Activated gamma-delta T cell treated with Interleukin-2 at 50 U/mL for 16 hours (primary cell): ENCODE measurements at regions not wholly inside any gene's neighbourhood (a gene's known extent, or its start where the extent isn't known, plus 50 kb on each side); places are given as distances from the start of the nearest gene placed in this dataset.
A peak's percentile ranks its signal among the peaks of the same experiment; 100 is the strongest.
"Not testable (repeated sequence)": the region's sequence is repeated elsewhere in the genome, so short reads cannot be mapped to it uniquely, and the experiment has no call there.

Experiments
- DNase-seq: peaks from one replicate; pipeline ENCODE4 v3.0.0-alpha.2; 2020

GRCh38 chr1:232335261-232335660 lies 294.7 kb downstream of the SIPA1L2 start:
- DNase-seq: peak; percentile 42

GRCh38 chr1:232334811-232335210 lies 295.1 kb downstream of the SIPA1L2 start:
- no peak for DNase-seq

GRCh38 chr1:232334246-232334645 lies 295.7 kb downstream of the SIPA1L2 start:
- no peak for DNase-seq

- no peak for DNase-seq
These were observed 296.5 kb downstream of the SIPA1L2 start for GRCh38 chr1:232333419-232333767.

GRCh38 chr1:232332710-232333418 lies 297.1 kb downstream of the SIPA1L2 start:
- not testable (repeated sequence) for DNase-seq

- no peak for DNase-seq
These were observed 300.7 kb downstream of the SIPA1L2 start for GRCh38 chr1:232329103-232329813.

- no peak for DNase-seq
These were observed 301.3 kb downstream of the SIPA1L2 start for GRCh38 chr1:232328486-232329102.

GRCh38 chr1:232327899-232328298 lies 302.0 kb downstream of the SIPA1L2 start:
- no peak for DNase-seq

- DNase-seq: no peak
These were observed 302.7 kb downstream of the SIPA1L2 start for GRCh38 chr1:232327269-232327668.

GRCh38 chr1:232322162-232322734 lies 307.7 kb downstream of the SIPA1L2 start:
- DNase-seq: no peak

GRCh38 chr1:232319518-232320210 lies 310.3 kb downstream of the SIPA1L2 start:
- no peak for DNase-seq

- DNase-seq: no peak
These were observed 310.9 kb downstream of the SIPA1L2 start for GRCh38 chr1:232319072-232319471.

GRCh38 chr1:232318143-232318542 lies 311.8 kb downstream of the SIPA1L2 start:
- DNase-seq: no peak

GRCh38 chr1:232317350-232317749 lies 312.6 kb downstream of the SIPA1L2 start:
- no peak for DNase-seq

GRCh38 chr1:232316864-232317263 lies 313.1 kb downstream of the SIPA1L2 start:
- DNase-seq: no peak

GRCh38 chr1:232313876-232314275 lies 316.1 kb downstream of the SIPA1L2 start:
- not testable (repeated sequence) for DNase-seq

GRCh38 chr1:232310541-232310940 lies 319.4 kb downstream of the SIPA1L2 start:
- DNase-seq: no peak

GRCh38 chr1:232308616-232309015 lies 321.3 kb downstream of the SIPA1L2 start:
- DNase-seq: no peak

- DNase-seq: no peak
These were observed 322.5 kb downstream of the SIPA1L2 start for GRCh38 chr1:232307296-232308017.

GRCh38 chr1:232306269-232306961 lies 323.5 kb downstream of the SIPA1L2 start:
- DNase-seq: no peak

- DNase-seq: no peak
These were observed 324.9 kb downstream of the SIPA1L2 start for GRCh38 chr1:232305050-232305449.

- no peak for DNase-seq
These were observed 326.7 kb downstream of the SIPA1L2 start for GRCh38 chr1:232303222-232303620.
